H1 (cell line): ENCODE measurements at regions not wholly inside any gene's neighbourhood (a gene's known extent, or its start where the extent isn't known, plus 50 kb on each side); places are given as distances from the start of the nearest gene placed in this dataset.
A peak's percentile ranks its signal among the peaks of the same experiment; 100 is the strongest.

Experiments
- ATF2 ChIP-seq: IDR thresholded peaks from 2 replicates; pipeline ENCODE4 v1.6.1; 2012; ENCODE audit warnings: low read length, inconsistent platforms
- CHD7 ChIP-seq: fragments of 300-600 bp; sonication (generic); IDR thresholded peaks from 2 replicates; pipeline ENCODE4 v1.7.1; 2012; ENCODE audit warnings: low read length, moderate library complexity, mild to moderate bottlenecking, inconsistent platforms; ENCODE audit not compliant: insufficient replicate concordance
- EZH2 ChIP-seq: fragments of 200-600 bp; sonication (generic); IDR thresholded peaks from 2 replicates; pipeline ENCODE4 v1.7.1; 2012; ENCODE audit warnings: low read depth, mild to moderate bottlenecking, moderate library complexity, low read length, inconsistent platforms; ENCODE audit not compliant: severe bottlenecking
- JUND ChIP-seq: IDR thresholded peaks from 2 replicates; pipeline ENCODE4 v1.6.1; 2011; ENCODE audit warnings: mild to moderate bottlenecking, improper control_type of control experiment, low read length
- NANOG ChIP-seq: IDR thresholded peaks from 2 replicates; pipeline ENCODE4 v1.6.1; 2011; ENCODE audit warnings: low read length, low read depth, mild to moderate bottlenecking, inconsistent platforms; ENCODE audit not compliant: insufficient read depth, poor library complexity, severe bottlenecking
- RAD21 ChIP-seq, 2 experiments: IDR thresholded peaks in 1 of 2; conservative IDR thresholded peaks in 1 of 2; 2 replicates each; pipeline ENCODE4 v1.6.1; 2011; ENCODE audit warnings: low read depth in 2 of 2, low read length in 2 of 2, improper control_type of control experiment in 1 of 2, inconsistent platforms in 1 of 2, mild to moderate bottlenecking in 1 of 2, moderate library complexity in 1 of 2
- SP4 ChIP-seq: IDR thresholded peaks from 2 replicates; pipeline ENCODE4 v1.6.1; 2012; ENCODE audit warnings: low read length, inconsistent platforms
- ZNF274 ChIP-seq: IDR thresholded peaks from 2 replicates; pipeline ENCODE4 v1.7.0; 2012; ENCODE audit warnings: low read length, borderline replicate concordance; ENCODE audit errors: extremely low read depth

GRCh38 chr18:61637905-61638595 is 254.8 kb downstream of the RNF152 start (continued):
- TF ChIP-seq CHD7, result peak; percentile 97
- no peak for TF ChIP-seq ZNF274
- TF ChIP-seq SP4, result no peak
- peak; percentile 90 for TF ChIP-seq NANOG
- peak; percentile 76 for TF ChIP-seq JUND
- TF ChIP-seq EZH2, result no peak
- TF ChIP-seq ATF2, result peak; percentile 41; the same call in 1 of the 2 replicates
- 0 out of 4 replicates have a peak, but pooled peaks of 1 of the 2 experiments have one; percentile 9 for TF ChIP-seq RAD21 (IDR thresholded peaks at IDR 0.05 in 1 of 2, conservative IDR thresholded peaks at IDR 0.05 in 1 of 2; ENCODE audit: low read depth in 2 of 2, low read length in 2 of 2)
